ENCODE measurements at regions not wholly inside any gene's neighbourhood (a gene's known extent, or its start where the extent isn't known, plus 50 kb on each side); places are given as distances from the start of the nearest gene placed in this dataset.

DNA sequence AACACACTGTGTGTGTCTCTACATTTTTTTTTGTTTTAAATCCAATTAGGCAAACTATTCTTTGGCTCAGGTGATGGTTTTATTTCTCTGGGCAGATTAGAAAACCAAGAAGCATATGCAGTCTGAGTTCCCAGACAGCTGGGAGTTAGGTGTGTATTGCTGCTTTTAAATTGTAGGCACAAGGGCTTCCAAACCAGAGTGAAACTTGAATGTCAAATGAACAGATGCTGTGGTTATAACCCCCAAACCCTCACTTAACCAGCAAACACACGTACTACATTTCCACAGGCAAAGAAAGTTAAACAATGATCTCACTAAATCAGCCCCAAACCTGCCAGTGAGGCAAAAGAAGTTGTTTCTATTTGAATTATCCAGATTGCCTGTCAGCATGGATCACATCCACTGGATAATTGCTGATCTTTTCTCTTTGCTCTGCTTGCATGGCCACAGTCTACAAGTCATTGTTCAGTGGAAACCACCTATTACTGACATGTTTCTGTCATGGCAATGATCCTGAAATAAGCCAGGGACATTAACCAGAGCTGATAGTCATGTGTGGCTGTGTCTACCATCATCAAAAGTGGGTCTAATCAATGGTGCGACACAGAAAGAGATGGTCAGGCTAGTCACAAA lies 576.5 kb upstream of the PLXNA2 start:
- TF ChIP-seq FOXP2 (optimal IDR thresholded peaks at IDR 0.05; ENCODE audit: borderline replicate concordance, extremely low read depth, extremely low read length, insufficient read depth) (no peak), SIN3A (IDR thresholded peaks at IDR 0.05; ENCODE audit: borderline replicate concordance, insufficient read depth, low read length) (no peak), POLR2AphosphoS5 (IDR thresholded peaks at IDR 0.05; ENCODE audit: low read depth, low read length) (no peak), TAF1 (IDR thresholded peaks at IDR 0.05; ENCODE audit: borderline replicate concordance, insufficient read depth, low read length) (no peak)
- TF ChIP-seq, protein P1, sequence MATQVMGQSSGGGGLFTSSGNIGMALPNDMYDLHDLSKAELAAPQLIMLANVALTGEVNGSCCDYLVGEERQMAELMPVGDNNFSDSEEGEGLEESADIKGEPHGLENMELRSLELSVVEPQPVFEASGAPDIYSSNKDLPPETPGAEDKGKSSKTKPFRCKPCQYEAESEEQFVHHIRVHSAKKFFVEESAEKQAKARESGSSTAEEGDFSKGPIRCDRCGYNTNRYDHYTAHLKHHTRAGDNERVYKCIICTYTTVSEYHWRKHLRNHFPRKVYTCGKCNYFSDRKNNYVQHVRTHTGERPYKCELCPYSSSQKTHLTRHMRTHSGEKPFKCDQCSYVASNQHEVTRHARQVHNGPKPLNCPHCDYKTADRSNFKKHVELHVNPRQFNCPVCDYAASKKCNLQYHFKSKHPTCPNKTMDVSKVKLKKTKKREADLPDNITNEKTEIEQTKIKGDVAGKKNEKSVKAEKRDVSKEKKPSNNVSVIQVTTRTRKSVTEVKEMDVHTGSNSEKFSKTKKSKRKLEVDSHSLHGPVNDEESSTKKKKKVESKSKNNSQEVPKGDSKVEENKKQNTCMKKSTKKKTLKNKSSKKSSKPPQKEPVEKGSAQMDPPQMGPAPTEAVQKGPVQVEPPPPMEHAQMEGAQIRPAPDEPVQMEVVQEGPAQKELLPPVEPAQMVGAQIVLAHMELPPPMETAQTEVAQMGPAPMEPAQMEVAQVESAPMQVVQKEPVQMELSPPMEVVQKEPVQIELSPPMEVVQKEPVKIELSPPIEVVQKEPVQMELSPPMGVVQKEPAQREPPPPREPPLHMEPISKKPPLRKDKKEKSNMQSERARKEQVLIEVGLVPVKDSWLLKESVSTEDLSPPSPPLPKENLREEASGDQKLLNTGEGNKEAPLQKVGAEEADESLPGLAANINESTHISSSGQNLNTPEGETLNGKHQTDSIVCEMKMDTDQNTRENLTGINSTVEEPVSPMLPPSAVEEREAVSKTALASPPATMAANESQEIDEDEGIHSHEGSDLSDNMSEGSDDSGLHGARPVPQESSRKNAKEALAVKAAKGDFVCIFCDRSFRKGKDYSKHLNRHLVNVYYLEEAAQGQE (IDR thresholded peaks at IDR 0.05; ENCODE audit: insufficient read depth in 1 of 2, low read depth in 2 of 2, low read length in 2 of 2) = no peak

DNA sequence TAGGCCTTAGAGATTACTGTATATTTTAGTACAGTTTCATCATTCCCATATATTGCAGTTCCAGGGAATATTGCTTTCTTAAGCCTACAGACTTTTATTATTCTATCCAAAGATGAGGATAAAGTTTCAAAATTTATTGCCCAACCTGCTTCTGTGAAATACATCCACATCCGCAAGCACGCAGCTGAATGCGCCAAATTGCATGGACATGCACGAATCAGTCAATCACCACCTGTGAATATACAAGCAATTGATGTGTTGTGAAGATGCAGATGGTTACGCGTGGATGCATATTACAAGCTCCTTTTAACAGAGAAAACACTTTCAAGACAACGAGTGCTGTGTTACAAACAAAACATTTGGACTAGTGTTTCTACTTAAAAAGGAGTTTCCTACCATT lies 577.8 kb upstream of the PLXNA2 start:
- TF ChIP-seq SIN3A (IDR thresholded peaks at IDR 0.05; ENCODE audit: borderline replicate concordance, insufficient read depth, low read length) (no peak), POLR2AphosphoS5 (IDR thresholded peaks at IDR 0.05; ENCODE audit: low read depth, low read length) (no peak), TAF1 (IDR thresholded peaks at IDR 0.05; ENCODE audit: borderline replicate concordance, insufficient read depth, low read length) (no peak), FOXP2 (optimal IDR thresholded peaks at IDR 0.05; ENCODE audit: borderline replicate concordance, extremely low read depth, extremely low read length, insufficient read depth) (no peak)
- TF ChIP-seq, protein P1 (IDR thresholded peaks at IDR 0.05; ENCODE audit: insufficient read depth in 1 of 2, low read depth in 2 of 2, low read length in 2 of 2) = no peak

DNA sequence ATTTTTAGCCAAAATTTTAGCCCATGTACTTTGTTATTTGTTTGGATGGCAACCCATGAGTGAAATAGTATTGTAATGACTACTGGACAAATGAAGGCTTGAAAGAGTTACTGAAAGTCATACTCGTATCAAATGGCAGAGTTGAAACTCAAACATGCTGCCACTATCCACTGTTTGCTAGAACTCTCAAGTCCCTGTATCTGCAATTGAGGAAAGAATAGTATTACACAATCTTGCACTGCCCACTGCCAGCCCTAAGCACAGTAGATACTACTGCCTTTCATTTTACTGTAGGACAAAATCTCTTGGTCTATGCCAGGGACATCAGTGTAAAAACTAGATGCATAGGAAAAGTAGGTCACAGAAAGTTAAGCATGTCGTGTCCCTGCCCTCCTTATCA lies 581.1 kb upstream of the PLXNA2 start:
- TF ChIP-seq FOXP2 (optimal IDR thresholded peaks at IDR 0.05; ENCODE audit: borderline replicate concordance, extremely low read depth, extremely low read length, insufficient read depth) (no peak), TAF1 (IDR thresholded peaks at IDR 0.05; ENCODE audit: borderline replicate concordance, insufficient read depth, low read length) (no peak), POLR2AphosphoS5 (IDR thresholded peaks at IDR 0.05; ENCODE audit: low read depth, low read length) (no peak), SIN3A (IDR thresholded peaks at IDR 0.05; ENCODE audit: borderline replicate concordance, insufficient read depth, low read length) (no peak)
- TF ChIP-seq, protein P1 (IDR thresholded peaks at IDR 0.05; ENCODE audit: insufficient read depth in 1 of 2, low read depth in 2 of 2, low read length in 2 of 2) = no peak

DNA sequence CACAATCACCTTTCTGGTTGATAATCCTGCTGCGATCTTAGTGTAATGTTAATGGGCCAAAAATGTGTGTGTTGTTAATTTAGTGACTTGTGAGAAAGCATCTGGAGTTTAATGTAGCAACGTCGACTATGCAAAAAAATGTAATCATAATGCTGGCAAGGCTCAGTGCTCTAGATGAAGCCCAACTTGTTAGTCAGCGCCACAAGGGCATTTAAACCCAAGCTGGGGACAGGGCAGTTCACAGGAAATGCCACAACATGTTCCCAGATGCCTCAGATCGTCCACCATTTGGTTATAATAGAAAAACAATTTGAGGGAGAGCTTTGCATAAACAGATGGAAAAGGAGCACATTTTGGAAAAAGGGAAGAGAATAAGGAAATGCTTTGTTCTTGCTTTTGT lies 585.4 kb upstream of the PLXNA2 start:
- TF ChIP-seq, protein P1 (IDR thresholded peaks at IDR 0.05; ENCODE audit: insufficient read depth in 1 of 2, low read depth in 2 of 2, low read length in 2 of 2) = no peak

Measured in PFSK-1 (cell line).